ENCODE measurements at regions not wholly inside any gene's neighbourhood (a gene's known extent, or its start where the extent isn't known, plus 50 kb on each side); places are given as distances from the start of the nearest gene placed in this dataset.
A peak's percentile ranks its signal among the peaks of the same experiment; 100 is the strongest.
"Not testable (repeated sequence)": the region's sequence is repeated elsewhere in the genome, so short reads cannot be mapped to it uniquely, and the experiment has no call there.

- no peak overlapping the region for H3K27ac ChIP-seq (ENCODE audit: low read length)
- H3K9me3 ChIP-seq (ENCODE audit: low read length) = no peaks in the 10 kb centered on the region
- ChIA-PET POLR2A (ENCODE audit: unreplicated experiment) (no interaction called here), CTCF (no interaction called here)
- H4K20me1 ChIP-seq (ENCODE audit: low read length) = no peaks in the 10 kb centered on the region
- 0 out of 2 replicates have a peak, but pooled peaks cover 4% of the 10 kb centered on the region for H3K4me1 ChIP-seq (ENCODE audit: insufficient read depth, low read length)
- H3K4me2 ChIP-seq (ENCODE audit: low read length) = no peak overlapping the region
- BruUV-seq (replicated peaks) = no TSS peak
- ATAC-seq = no peak
- no peak overlapping the region for H2AFZ ChIP-seq (ENCODE audit: low read length)
- no peak for DNase-seq
- H3K36me3 ChIP-seq (ENCODE audit: low read depth, low read length) = no peaks in the 10 kb centered on the region
- H3K9me2 ChIP-seq (replicated peaks; ENCODE audit: low read length) = no peaks in the 10 kb centered on the region
- no peak overlapping the region for H3K4me3 ChIP-seq (ENCODE audit: low read length)
- no peaks in the 10 kb centered on the region for H3K27me3 ChIP-seq (ENCODE audit: low read length)
- TF ChIP-seq EZH2phosphoT487 (IDR thresholded peaks at IDR 0.05; ENCODE audit: borderline replicate concordance, low read length) = no peak
- TF ChIP-seq, protein P1, sequence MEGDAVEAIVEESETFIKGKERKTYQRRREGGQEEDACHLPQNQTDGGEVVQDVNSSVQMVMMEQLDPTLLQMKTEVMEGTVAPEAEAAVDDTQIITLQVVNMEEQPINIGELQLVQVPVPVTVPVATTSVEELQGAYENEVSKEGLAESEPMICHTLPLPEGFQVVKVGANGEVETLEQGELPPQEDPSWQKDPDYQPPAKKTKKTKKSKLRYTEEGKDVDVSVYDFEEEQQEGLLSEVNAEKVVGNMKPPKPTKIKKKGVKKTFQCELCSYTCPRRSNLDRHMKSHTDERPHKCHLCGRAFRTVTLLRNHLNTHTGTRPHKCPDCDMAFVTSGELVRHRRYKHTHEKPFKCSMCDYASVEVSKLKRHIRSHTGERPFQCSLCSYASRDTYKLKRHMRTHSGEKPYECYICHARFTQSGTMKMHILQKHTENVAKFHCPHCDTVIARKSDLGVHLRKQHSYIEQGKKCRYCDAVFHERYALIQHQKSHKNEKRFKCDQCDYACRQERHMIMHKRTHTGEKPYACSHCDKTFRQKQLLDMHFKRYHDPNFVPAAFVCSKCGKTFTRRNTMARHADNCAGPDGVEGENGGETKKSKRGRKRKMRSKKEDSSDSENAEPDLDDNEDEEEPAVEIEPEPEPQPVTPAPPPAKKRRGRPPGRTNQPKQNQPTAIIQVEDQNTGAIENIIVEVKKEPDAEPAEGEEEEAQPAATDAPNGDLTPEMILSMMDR (conservative IDR thresholded peaks at IDR 0.05; ENCODE audit: low read depth, low read length) = no peak
- no peak for TF ChIP-seq EZH2 (IDR thresholded peaks at IDR 0.05; ENCODE audit: low read length, unreplicated experiment)
- intact Hi-C loops (cut with micrococcal nuclease) = no loop called here
- no peaks in the 10 kb centered on the region for H3F3A ChIP-seq (ENCODE audit: low read length, unreplicated experiment)
- no peaks in the 10 kb centered on the region for H3K79me2 ChIP-seq (ENCODE audit: low read length)
- no peak overlapping the region for H3K9ac ChIP-seq (ENCODE audit: low read length)
Observed at GRCh38 chr17:70446446-70446845, 277.1 kb downstream of the KCNJ2 start.

DNA sequence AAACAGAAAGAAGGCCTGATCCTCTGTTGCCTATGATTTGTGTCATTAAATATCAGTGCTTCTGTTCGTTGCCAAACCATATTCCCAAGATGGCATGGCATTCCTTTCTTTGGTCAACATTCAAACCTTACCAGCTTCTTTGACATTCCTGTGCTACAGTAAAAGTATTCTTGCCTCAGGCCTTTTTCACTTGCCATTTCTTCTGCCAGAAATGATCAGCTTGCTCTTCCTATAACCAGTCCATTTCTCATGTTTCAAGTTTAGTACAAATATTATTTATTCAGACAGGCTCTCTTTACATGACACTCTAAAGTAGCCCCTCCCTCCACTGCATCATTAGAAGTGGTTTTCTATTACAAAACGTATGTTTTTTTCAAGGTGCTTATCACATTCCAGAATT, 278.3 kb downstream of the KCNJ2 start:
- DNase-seq = peak; percentile 82

DNA sequence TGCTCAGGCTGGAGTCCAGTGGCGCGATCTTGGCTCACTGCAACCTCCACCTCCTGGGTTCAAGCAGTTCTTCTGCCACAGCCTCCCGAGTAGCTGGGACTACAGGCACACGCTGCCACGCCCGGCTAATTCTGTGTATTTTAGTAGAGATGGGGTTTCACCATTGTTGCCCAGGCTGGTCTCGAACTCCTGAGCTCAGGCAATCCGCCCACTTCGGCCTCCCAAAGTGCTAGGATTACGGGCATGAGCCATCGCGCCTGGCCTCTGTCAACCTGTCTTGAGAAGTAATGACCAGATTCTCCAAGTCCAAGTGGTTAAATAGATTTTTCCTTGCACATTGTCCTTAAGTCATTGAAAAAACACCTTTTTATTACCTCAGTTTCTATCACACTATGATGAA, 283.7 kb downstream of the KCNJ2 start:
- H3K4me3 ChIP-seq (ENCODE audit: low read length); H3K9me3 ChIP-seq (ENCODE audit: low read length); DNase-seq; CTCF ChIA-PET; H3K27me3 ChIP-seq (ENCODE audit: low read length); H4K20me1 ChIP-seq (ENCODE audit: low read length); H3K27ac ChIP-seq (ENCODE audit: low read length); H3K9ac ChIP-seq (ENCODE audit: low read length); intact Hi-C loops (cut with micrococcal nuclease); H3K9me2 ChIP-seq (replicated peaks; ENCODE audit: low read length); H3K79me2 ChIP-seq (ENCODE audit: low read length); H3K4me2 ChIP-seq (ENCODE audit: low read length); POLR2A ChIA-PET (ENCODE audit: unreplicated experiment); BruUV-seq (replicated peaks); ATAC-seq; H2AFZ ChIP-seq (ENCODE audit: low read length); H3K4me1 ChIP-seq (ENCODE audit: insufficient read depth, low read length); H3K36me3 ChIP-seq (ENCODE audit: low read depth, low read length); H3F3A ChIP-seq (ENCODE audit: low read length, unreplicated experiment): not testable (repeated sequence)

More for the DNA sequence above, 278.3 kb downstream of the KCNJ2 start:
- peak; percentile 94 for ATAC-seq
- Histone ChIP-seq H3K9ac (ENCODE audit: low read length) (no peak overlapping the region), H3K4me2 (ENCODE audit: low read length) (no peak overlapping the region), H3K4me1 (ENCODE audit: insufficient read depth, low read length) (0 out of 2 replicates have a peak, but pooled peaks cover 4% of the 10 kb centered on the region), H3K79me2 (ENCODE audit: low read length) (no peaks in the 10 kb centered on the region), H3F3A (ENCODE audit: low read length, unreplicated experiment) (no peaks in the 10 kb centered on the region), H3K4me3 (ENCODE audit: low read length) (no peak overlapping the region), H3K9me3 (ENCODE audit: low read length) (no peaks in the 10 kb centered on the region), H3K27ac (ENCODE audit: low read length) (no peak overlapping the region), H3K9me2 (replicated peaks; ENCODE audit: low read length) (no peaks in the 10 kb centered on the region), H3K36me3 (ENCODE audit: low read depth, low read length) (no peaks in the 10 kb centered on the region), H4K20me1 (ENCODE audit: low read length) (no peaks in the 10 kb centered on the region), H3K27me3 (ENCODE audit: low read length) (no peaks in the 10 kb centered on the region), H2AFZ (ENCODE audit: low read length) (0 out of 2 replicates have a peak overlapping the region, but pooled peaks have one; percentile 4)
- no TSS peak for BruUV-seq (replicated peaks)
- CTCF ChIA-PET = interaction anchor here (1.0 kb wide), 1 partner anchor 9 kb away, joined by 4 read pairs; no protein-coding TSS in a partner anchor
- POLR2A ChIA-PET (ENCODE audit: unreplicated experiment) = no interaction called here
- no peak for TF ChIP-seq EZH2 (IDR thresholded peaks at IDR 0.05; ENCODE audit: low read length, unreplicated experiment)
- TF ChIP-seq, protein P1 (conservative IDR thresholded peaks at IDR 0.05; ENCODE audit: low read depth, low read length) = no peak
- TF ChIP-seq EZH2phosphoT487 (IDR thresholded peaks at IDR 0.05; ENCODE audit: borderline replicate concordance, low read length) = no peak
- intact Hi-C loops (cut with micrococcal nuclease) = no loop called here
